Progenitor cell of endocrine pancreas (in vitro differentiated cells): ENCODE measurements at regions not wholly inside any gene's neighbourhood (a gene's known extent, or its start where the extent isn't known, plus 50 kb on each side); places are given as distances from the start of the nearest gene placed in this dataset.

ENCODE experiments used
- DNase-seq: peaks from one replicate; pipeline ENCODE4 v3.0.0; 2021; ENCODE audit warnings: low spot score; ENCODE audit not compliant: unreplicated experiment
- H3K27ac Mint-ChIP-seq: 2 replicates; pipeline ENCODE4 v1.8.0; 2021; ENCODE audit warnings: mild to moderate bottlenecking, moderate library complexity, mixed read lengths
- H3K27me3 Mint-ChIP-seq: 2 replicates; pipeline ENCODE4 v1.8.0; 2021; ENCODE audit warnings: mixed read lengths
- H3K36me3 Mint-ChIP-seq: 2 replicates; pipeline ENCODE4 v1.8.0; 2022; ENCODE audit warnings: mixed read lengths; ENCODE audit not compliant: insufficient read depth
- H3K4me1 Mint-ChIP-seq: 2 replicates; pipeline ENCODE4 v1.8.0; 2021; ENCODE audit warnings: low read depth, mixed read lengths
- H3K4me3 Mint-ChIP-seq: 2 replicates; pipeline ENCODE4 v1.8.0; 2021; ENCODE audit warnings: low read depth, mild to moderate bottlenecking, moderate library complexity, mixed read lengths
- H3K9me3 Mint-ChIP-seq: 2 replicates; pipeline ENCODE4 v1.8.0; 2021; ENCODE audit warnings: low read depth, mixed read lengths
- TF ChIP-seq, protein P1 (sequence below): fragments of 200-600 bp; sonication (generic); IDR thresholded peaks from one replicate; pipeline ENCODE4 v1.5.0; 2021; ENCODE audit warnings: antibody characterized with exemption, mild to moderate bottlenecking; ENCODE audit not compliant: unreplicated experiment

DNA sequence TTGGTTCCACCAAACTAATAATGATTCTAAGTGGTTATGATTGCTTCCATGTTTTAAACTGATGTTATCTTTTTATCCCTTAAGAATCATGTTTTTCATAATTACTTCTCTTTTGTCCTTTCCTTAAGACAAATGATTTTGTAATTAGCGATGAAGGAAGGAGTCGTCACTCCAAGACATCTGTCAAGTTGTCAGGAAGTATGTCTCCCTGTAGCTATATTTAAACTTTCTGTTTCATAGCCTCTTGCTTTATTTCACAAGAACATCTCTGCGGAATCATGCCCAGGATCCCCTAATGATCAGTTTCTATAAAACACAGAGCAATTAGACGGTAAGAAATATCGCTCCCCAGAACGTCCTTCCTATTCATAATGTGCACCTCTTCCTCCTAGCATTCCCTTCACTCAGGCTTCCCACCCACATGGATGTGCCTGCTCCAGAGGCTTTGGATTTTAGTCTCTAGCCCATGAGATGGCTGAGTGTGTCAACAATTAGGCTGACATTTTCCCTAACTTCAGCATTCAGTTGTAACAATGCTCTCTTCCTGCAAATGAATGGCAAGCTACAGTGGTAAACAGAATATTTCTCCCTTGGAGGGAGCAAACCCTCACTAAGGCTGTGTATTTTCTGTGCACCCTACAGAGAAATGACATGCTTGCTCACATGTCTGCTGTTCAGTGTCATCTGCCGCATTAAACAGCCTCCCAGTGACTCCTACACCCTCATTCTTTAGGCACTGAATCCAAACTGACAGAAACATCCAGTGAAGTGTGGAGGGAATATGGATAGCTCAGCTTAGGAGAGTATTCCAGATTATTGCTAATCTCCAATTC lies 879.6 kb upstream of the CELF4 start:
- Mint-ChIP-seq H3K4me3 (no peak overlapping the region), H3K9me3 (no peaks in the 10 kb centered on the region), H3K36me3 (no peaks in the 10 kb centered on the region), H3K4me1 (no peaks in the 10 kb centered on the region), H3K27me3 (peaks cover 3% of the 10 kb centered on the region), H3K27ac (no peak overlapping the region)
- no peak for DNase-seq
- TF ChIP-seq, protein P1, sequence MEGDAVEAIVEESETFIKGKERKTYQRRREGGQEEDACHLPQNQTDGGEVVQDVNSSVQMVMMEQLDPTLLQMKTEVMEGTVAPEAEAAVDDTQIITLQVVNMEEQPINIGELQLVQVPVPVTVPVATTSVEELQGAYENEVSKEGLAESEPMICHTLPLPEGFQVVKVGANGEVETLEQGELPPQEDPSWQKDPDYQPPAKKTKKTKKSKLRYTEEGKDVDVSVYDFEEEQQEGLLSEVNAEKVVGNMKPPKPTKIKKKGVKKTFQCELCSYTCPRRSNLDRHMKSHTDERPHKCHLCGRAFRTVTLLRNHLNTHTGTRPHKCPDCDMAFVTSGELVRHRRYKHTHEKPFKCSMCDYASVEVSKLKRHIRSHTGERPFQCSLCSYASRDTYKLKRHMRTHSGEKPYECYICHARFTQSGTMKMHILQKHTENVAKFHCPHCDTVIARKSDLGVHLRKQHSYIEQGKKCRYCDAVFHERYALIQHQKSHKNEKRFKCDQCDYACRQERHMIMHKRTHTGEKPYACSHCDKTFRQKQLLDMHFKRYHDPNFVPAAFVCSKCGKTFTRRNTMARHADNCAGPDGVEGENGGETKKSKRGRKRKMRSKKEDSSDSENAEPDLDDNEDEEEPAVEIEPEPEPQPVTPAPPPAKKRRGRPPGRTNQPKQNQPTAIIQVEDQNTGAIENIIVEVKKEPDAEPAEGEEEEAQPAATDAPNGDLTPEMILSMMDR = no peak

DNA sequence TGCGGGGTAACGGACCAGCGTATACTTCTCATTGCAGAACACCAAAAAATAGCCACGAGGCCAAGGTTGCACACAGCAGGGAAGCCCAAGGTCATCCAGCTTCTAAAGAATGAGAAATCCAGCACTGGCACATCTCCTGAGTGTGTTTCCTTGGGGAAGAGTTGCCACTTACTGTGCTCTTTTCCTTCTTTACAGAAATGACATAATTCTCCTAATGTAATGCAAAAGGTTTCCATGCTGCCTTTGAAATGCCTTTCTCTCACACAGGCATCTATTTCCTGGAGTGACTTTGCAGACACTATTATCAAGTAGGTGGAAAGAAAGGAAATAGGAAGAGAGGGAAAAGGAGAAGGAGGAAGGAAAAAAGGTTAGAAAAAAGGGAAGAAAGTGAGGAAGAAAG lies 862.1 kb upstream of the CELF4 start:
- TF ChIP-seq, protein P1 = no peak
- H3K27me3 Mint-ChIP-seq = no peaks in the 10 kb centered on the region
- no peak for DNase-seq
- no peaks in the 10 kb centered on the region for H3K9me3 Mint-ChIP-seq
- H3K4me1 Mint-ChIP-seq = no peaks in the 10 kb centered on the region
- no peaks in the 10 kb centered on the region for H3K36me3 Mint-ChIP-seq
- H3K4me3 Mint-ChIP-seq = no peak overlapping the region
- H3K27ac Mint-ChIP-seq = no peak overlapping the region

DNA sequence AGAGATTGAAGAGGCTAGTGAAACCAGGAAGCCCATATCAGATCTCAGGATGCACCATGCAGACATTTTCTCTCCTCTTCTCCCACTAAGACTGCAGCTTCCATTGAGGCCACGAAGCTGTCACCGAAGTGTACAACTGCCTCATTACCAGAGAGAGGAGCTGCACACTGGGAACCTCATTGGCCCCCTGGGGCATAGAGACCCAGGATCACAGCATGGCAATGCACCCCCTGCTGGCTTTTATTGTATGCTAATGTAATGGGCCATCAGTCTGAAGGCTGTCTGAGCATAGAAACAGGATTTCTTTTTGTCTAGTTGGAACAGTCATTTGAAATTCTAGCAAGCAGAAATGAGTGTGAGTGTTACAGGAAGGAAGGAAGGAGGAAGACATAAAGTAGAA lies 861.6 kb upstream of the CELF4 start:
- H3K27ac Mint-ChIP-seq = no peak overlapping the region
- DNase-seq = no peak
- H3K27me3 Mint-ChIP-seq = no peaks in the 10 kb centered on the region
- H3K4me1 Mint-ChIP-seq = no peaks in the 10 kb centered on the region
- H3K9me3 Mint-ChIP-seq = no peaks in the 10 kb centered on the region
- H3K36me3 Mint-ChIP-seq = no peaks in the 10 kb centered on the region
- TF ChIP-seq, protein P1 = peak; percentile 29
- no peak overlapping the region for H3K4me3 Mint-ChIP-seq

DNA sequence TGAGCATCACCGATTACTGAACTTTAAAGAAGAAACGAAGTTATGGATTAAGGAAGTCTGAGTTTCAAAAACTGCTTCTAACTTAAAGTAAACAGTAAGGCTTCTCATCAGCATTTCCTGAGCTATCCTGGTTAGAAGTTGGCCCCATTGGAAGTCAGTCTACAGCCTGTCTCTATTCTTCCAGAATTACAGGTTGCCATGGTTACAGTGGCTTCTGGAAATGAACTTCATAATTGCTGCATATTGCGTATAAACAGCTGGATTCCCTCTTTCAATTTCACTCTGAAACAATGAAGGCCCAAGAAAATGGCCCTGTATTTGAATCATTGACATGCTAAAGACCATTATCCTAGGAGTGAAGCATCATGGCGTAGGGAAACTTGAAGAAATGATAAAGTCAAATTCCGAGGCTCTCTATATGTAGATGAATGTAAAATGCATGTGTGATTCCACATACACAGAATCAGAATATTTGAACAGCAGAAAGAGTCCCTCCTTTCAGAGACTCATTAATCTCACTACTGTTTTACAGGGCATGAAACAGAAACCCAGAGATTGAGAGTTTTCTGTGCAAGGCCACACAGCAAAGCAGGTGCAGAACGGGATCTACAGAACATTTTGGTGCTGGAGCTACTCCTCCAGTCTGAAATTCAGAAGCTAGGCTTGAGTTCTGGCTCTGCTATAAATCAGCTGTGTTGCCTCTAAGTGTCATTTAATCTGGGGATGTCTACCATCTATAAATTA lies 856.4 kb upstream of the CELF4 start:
- Mint-ChIP-seq H3K27ac (no peak overlapping the region), H3K27me3 (peaks cover 9% of the 10 kb centered on the region), H3K4me3 (no peak overlapping the region), H3K4me1 (no peaks in the 10 kb centered on the region), H3K36me3 (no peaks in the 10 kb centered on the region), H3K9me3 (no peaks in the 10 kb centered on the region)
- DNase-seq = no peak
- TF ChIP-seq, protein P1 = no peak

DNA sequence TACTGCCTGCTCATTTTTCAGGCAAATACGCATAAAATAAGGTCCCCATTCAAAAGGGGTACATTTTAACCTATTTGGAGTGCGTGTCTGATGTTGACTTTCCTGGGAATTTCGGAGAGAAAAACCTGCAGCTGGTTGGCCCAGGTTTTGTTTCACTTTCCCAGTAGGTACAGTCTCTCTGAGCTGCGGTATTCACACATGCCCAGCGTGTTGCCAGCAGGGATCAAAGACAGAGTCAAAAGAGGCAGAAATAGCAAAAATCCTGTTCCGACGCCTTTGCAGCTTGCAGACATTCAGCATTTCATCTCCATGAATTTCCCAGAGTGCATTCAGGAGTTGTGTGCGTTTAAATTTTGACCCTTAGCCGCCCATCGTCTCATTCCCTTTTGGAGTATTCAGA lies 855.4 kb upstream of the CELF4 start:
- no peak for DNase-seq
- no peaks in the 10 kb centered on the region for H3K36me3 Mint-ChIP-seq
- no peaks in the 10 kb centered on the region for H3K4me1 Mint-ChIP-seq
- H3K27me3 Mint-ChIP-seq = peaks cover 9% of the 10 kb centered on the region
- no peak overlapping the region for H3K27ac Mint-ChIP-seq
- no peak overlapping the region for H3K4me3 Mint-ChIP-seq
- TF ChIP-seq, protein P1 = no peak
- H3K9me3 Mint-ChIP-seq = no peaks in the 10 kb centered on the region
